ENCODE measurements at regions not wholly inside any gene's neighbourhood (a gene's known extent, or its start where the extent isn't known, plus 50 kb on each side); places are given as distances from the start of the nearest gene placed in this dataset.

GRCh38 chr3:159069091-159069490 is 267.2 kb downstream of the MFSD1 start, which contains the start of gene IQCJ:
Gene IQCJ, plus strand, starts transcription at chr3:159069319.
- dilution Hi-C loops (cut with MboI; ENCODE audit: extremely low pct_ligation_motif_present, low sequenced_read_pairs) = no loop called here

GRCh38 chr3:159069866-159070425 is 268.1 kb downstream of the MFSD1 start:
- H3K27ac ChIP-seq (ENCODE audit: control insufficient read depth, insufficient read depth, low read length) = no peak overlapping the region
- DNase-seq (ENCODE audit: low read depth, low spot score) (no peak), FAIRE-seq (no peak)
- no peak overlapping the region for H2AFZ ChIP-seq (ENCODE audit: control insufficient read depth, low read length)
- H3K9me3 ChIP-seq (ENCODE audit: control insufficient read depth, low read depth, low read length) = no peaks in the 10 kb centered on the region
- no peak overlapping the region for H3K4me3 ChIP-seq (ENCODE audit: control insufficient read depth in 2 of 3, extremely low read depth in 1 of 3, insufficient read depth in 2 of 3, low read depth in 1 of 3, low read length in 3 of 3)
- no peaks in the 10 kb centered on the region for H3K27me3 ChIP-seq (ENCODE audit: control insufficient read depth, extremely low read depth, insufficient read depth, low read length)
- no peaks in the 10 kb centered on the region for H3K79me2 ChIP-seq (ENCODE audit: control insufficient read depth, insufficient read depth, low read length)
- no peaks in the 10 kb centered on the region for H3K4me1 ChIP-seq (ENCODE audit: control insufficient read depth, extremely low read depth, insufficient read depth, low read length)
- TF ChIP-seq CTCF (optimal IDR thresholded peaks at IDR 0.05 in 1 of 3, IDR thresholded peaks at IDR 0.05 in 1 of 3, conservative IDR thresholded peaks at IDR 0.05 in 1 of 3; ENCODE audit: extremely low read depth in 1 of 3, insufficient read depth in 2 of 3, low read length in 3 of 3) (no peak), EZH2 (IDR thresholded peaks at IDR 0.05; ENCODE audit: low read length) (no peak)
- no peaks in the 10 kb centered on the region for H4K20me1 ChIP-seq (ENCODE audit: control insufficient read depth, extremely low read depth, insufficient read depth, low read length)
- H3K4me2 ChIP-seq (ENCODE audit: control insufficient read depth, extremely low read depth, insufficient read depth, low read depth, low read length) = no peak overlapping the region
- H3K9me1 ChIP-seq (ENCODE audit: control insufficient read depth, extremely low read depth, insufficient read depth, low read length) = no peaks in the 10 kb centered on the region
- no peak overlapping the region for H3K9ac ChIP-seq (ENCODE audit: control insufficient read depth, extremely low read depth, insufficient read depth, low read length)
- H3K36me3 ChIP-seq (ENCODE audit: control insufficient read depth in 2 of 2, extremely low read depth in 1 of 2, insufficient read depth in 2 of 2, low read length in 2 of 2) = no peaks in the 10 kb centered on the region
- dilution Hi-C loops (cut with MboI; ENCODE audit: extremely low pct_ligation_motif_present, low sequenced_read_pairs) = no loop called here

More at GRCh38 chr3:159069091-159069490, 267.2 kb downstream of the MFSD1 start, which contains the start of gene IQCJ:
- no peaks in the 10 kb centered on the region for H3K9me1 ChIP-seq (ENCODE audit: control insufficient read depth, extremely low read depth, insufficient read depth, low read length)
- H3K27ac ChIP-seq (ENCODE audit: control insufficient read depth, insufficient read depth, low read length) = no peak within 1 kb of the TSS
- FAIRE-seq = no peak
- no peaks in the 10 kb centered on the region for H3K27me3 ChIP-seq (ENCODE audit: control insufficient read depth, extremely low read depth, insufficient read depth, low read length)
- no peaks in the 10 kb centered on the region for H3K79me2 ChIP-seq (ENCODE audit: control insufficient read depth, insufficient read depth, low read length)
- no peak within 1 kb of the TSS for H3K4me2 ChIP-seq (ENCODE audit: control insufficient read depth, extremely low read depth, insufficient read depth, low read depth, low read length)
- no peak for TF ChIP-seq EZH2 (IDR thresholded peaks at IDR 0.05; ENCODE audit: low read length)
- TF ChIP-seq CTCF (optimal IDR thresholded peaks at IDR 0.05 in 1 of 3, IDR thresholded peaks at IDR 0.05 in 1 of 3, conservative IDR thresholded peaks at IDR 0.05 in 1 of 3; ENCODE audit: extremely low read depth in 1 of 3, insufficient read depth in 2 of 3, low read length in 3 of 3) = no peak
- H4K20me1 ChIP-seq (ENCODE audit: control insufficient read depth, extremely low read depth, insufficient read depth, low read length) = no peaks in the 10 kb centered on the region
- DNase-seq (ENCODE audit: low read depth, low spot score) = no peak
- no peak within 1 kb of the TSS for H3K4me3 ChIP-seq (ENCODE audit: control insufficient read depth in 2 of 3, extremely low read depth in 1 of 3, insufficient read depth in 2 of 3, low read depth in 1 of 3, low read length in 3 of 3)
- H3K9ac ChIP-seq (ENCODE audit: control insufficient read depth, extremely low read depth, insufficient read depth, low read length) = no peak within 1 kb of the TSS
- no peaks in the 10 kb centered on the region for H3K4me1 ChIP-seq (ENCODE audit: control insufficient read depth, extremely low read depth, insufficient read depth, low read length)
- no peaks in the 10 kb centered on the region for H3K9me3 ChIP-seq (ENCODE audit: control insufficient read depth, low read depth, low read length)
- H3K36me3 ChIP-seq (ENCODE audit: control insufficient read depth in 2 of 2, extremely low read depth in 1 of 2, insufficient read depth in 2 of 2, low read length in 2 of 2) = no peaks in the 10 kb centered on the region
- no peak within 1 kb of the TSS for H2AFZ ChIP-seq (ENCODE audit: control insufficient read depth, low read length)
